CD14-positive monocyte (primary cell): ENCODE measurements at regions not wholly inside any gene's neighbourhood (a gene's known extent, or its start where the extent isn't known, plus 50 kb on each side); places are given as distances from the start of the nearest gene placed in this dataset.

Source experiments
- DNase-seq, 3 donors: peaks; one replicate each; pipeline ENCODE4 v3.0.0-alpha.2; 2011 to 2022
- H2AFZ ChIP-seq: 2 replicates; pipeline ENCODE4 v1.6.0; 2012; ENCODE audit warnings: mild to moderate bottlenecking, low read depth, low read length, inconsistent platforms; ENCODE audit not compliant: insufficient read depth, poor library complexity, severe bottlenecking
- H3K27ac ChIP-seq, 2 donors: 1 replicate in 1 of 2; 2 replicates in 1 of 2; pipeline ENCODE4 v1.5.1; 2012 to 2013; ENCODE audit warnings: low read length in 2 of 2, control low read depth in 1 of 2, inconsistent platforms in 1 of 2, low read depth in 1 of 2, mild to moderate bottlenecking in 1 of 2
- H3K27me3 ChIP-seq, 2 donors: one replicate each; pipeline versions ENCODE4 v1.6.0 to v1.6.1; 2011 to 2013; ENCODE audit warnings: low read length in 2 of 2; ENCODE audit not compliant: control insufficient read depth in 2 of 2, insufficient read depth in 2 of 2
- H3K36me3 ChIP-seq, 2 donors: replicated peaks in 1 of 2; 1 replicate in 1 of 2; 2 replicates in 1 of 2; pipeline versions ENCODE4 v1.5.1 to v1.6.1; 2012 to 2013; ENCODE audit warnings: low read length in 2 of 2, control low read depth in 1 of 2, inconsistent platforms in 1 of 2, mild to moderate bottlenecking in 1 of 2; ENCODE audit not compliant: insufficient read depth in 2 of 2, control insufficient read depth in 1 of 2
- H3K4me1 ChIP-seq, 2 donors: 1 replicate in 1 of 2; 2 replicates in 1 of 2; pipeline versions ENCODE4 v1.5.1 to v1.6.1; 2012 to 2013; ENCODE audit warnings: low read length in 2 of 2, control low read depth in 1 of 2, inconsistent platforms in 1 of 2, mild to moderate bottlenecking in 1 of 2, moderate library complexity in 1 of 2; ENCODE audit not compliant: insufficient read depth in 2 of 2, control insufficient read depth in 1 of 2
- H3K4me2 ChIP-seq: replicated peaks from 2 replicates; pipeline ENCODE3; 2012; ENCODE audit warnings: low read length, moderate library complexity, mild to moderate bottlenecking; ENCODE audit not compliant: poor library complexity, severe bottlenecking; ENCODE audit errors: extremely low read depth
- H3K4me3 ChIP-seq, 3 experiments: fragments of 200-600 bp in 1 of 3; sonication (generic) in 1 of 3; replicated peaks in 1 of 3; 1 replicate in 2 of 3; 2 replicates in 1 of 3; pipeline ENCODE4 v1.5.1; 2011 to 2013; ENCODE audit warnings: low read length in 3 of 3, mild to moderate bottlenecking in 3 of 3, control low read depth in 2 of 3, low read depth in 2 of 3, inconsistent platforms in 1 of 3, moderate library complexity in 1 of 3
- H3K79me2 ChIP-seq: 2 replicates; pipeline ENCODE4 v1.6.0; 2012; ENCODE audit warnings: mild to moderate bottlenecking, control low read depth, inconsistent platforms, low read length, moderate library complexity; ENCODE audit not compliant: insufficient read depth
- H3K9ac ChIP-seq: 2 replicates; pipeline ENCODE4 v1.6.0; 2017; ENCODE audit warnings: low read length, mild to moderate bottlenecking; ENCODE audit not compliant: insufficient read depth, poor library complexity, severe bottlenecking
- H3K9me3 ChIP-seq, 2 donors: replicated peaks in 1 of 2; 1 replicate in 1 of 2; 2 replicates in 1 of 2; pipeline versions ENCODE4 v1.5.1 to v1.6.1; 2012 to 2013; ENCODE audit warnings: low read length in 2 of 2, control low read depth in 1 of 2; ENCODE audit not compliant: control insufficient read depth in 1 of 2, insufficient read depth in 1 of 2
- H4K20me1 ChIP-seq: 2 replicates; pipeline ENCODE4 v1.6.0; 2012; ENCODE audit warnings: mild to moderate bottlenecking, low read length, control low read depth, moderate library complexity; ENCODE audit not compliant: insufficient read depth
- H3K27ac Mint-ChIP-seq, 7 donors: one replicate each; pipeline ENCODE4 v1.8.0; 2020; ENCODE audit warnings: mild to moderate bottlenecking in 7 of 7, mixed read lengths in 7 of 7, moderate library complexity in 6 of 7, inconsistent platforms in 2 of 7
- H3K27me3 Mint-ChIP-seq, 3 donors: one replicate each; pipeline ENCODE4 v1.8.0; 2021 to 2022; ENCODE audit warnings: low read depth in 3 of 3, mild to moderate bottlenecking in 3 of 3, mixed read lengths in 3 of 3, moderate library complexity in 3 of 3, inconsistent platforms in 1 of 3
- H3K36me3 Mint-ChIP-seq, 2 donors: one replicate each; pipeline ENCODE4 v1.8.0; 2020; ENCODE audit warnings: mixed read lengths in 2 of 2, inconsistent platforms in 1 of 2, mild to moderate bottlenecking in 1 of 2
- H3K4me1 Mint-ChIP-seq: one replicate; pipeline ENCODE4 v1.8.0; 2020; ENCODE audit warnings: mild to moderate bottlenecking, mixed read lengths
- H3K4me3 Mint-ChIP-seq, 2 donors: one replicate each; pipeline ENCODE4 v1.8.0; 2020; ENCODE audit warnings: mild to moderate bottlenecking in 2 of 2, mixed read lengths in 2 of 2, moderate library complexity in 1 of 2
- H3K9me3 Mint-ChIP-seq, 7 donors: one replicate each; pipeline ENCODE4 v1.8.0; 2020 to 2022; ENCODE audit warnings: mixed read lengths in 7 of 7, mild to moderate bottlenecking in 6 of 7, moderate library complexity in 6 of 7, inconsistent platforms in 2 of 7
- WGBS: methylation state at CpG from one replicate; pipeline ENCODE4 v1.1.5; 2013; ENCODE audit warnings: missing lambda C conversion rate; ENCODE audit not compliant: insufficient coverage; 5-methylcytosine and 5-hydroxymethylcytosine counted together
- intact Hi-C, 2 donors: fragments of 100-400 bp; cut with micrococcal nuclease; formaldehyde crosslinking; loops; one replicate each; pipeline versions ENCODE4 v1.15.0 to v1.15.1; 2023
- TF ChIP-seq, protein P1 (sequence below): fragments of 200-600 bp; IDR thresholded peaks from one replicate; pipeline ENCODE4 v1.8.0; 2022; ENCODE audit warnings: antibody characterized with exemption, mild to moderate bottlenecking

DNA sequence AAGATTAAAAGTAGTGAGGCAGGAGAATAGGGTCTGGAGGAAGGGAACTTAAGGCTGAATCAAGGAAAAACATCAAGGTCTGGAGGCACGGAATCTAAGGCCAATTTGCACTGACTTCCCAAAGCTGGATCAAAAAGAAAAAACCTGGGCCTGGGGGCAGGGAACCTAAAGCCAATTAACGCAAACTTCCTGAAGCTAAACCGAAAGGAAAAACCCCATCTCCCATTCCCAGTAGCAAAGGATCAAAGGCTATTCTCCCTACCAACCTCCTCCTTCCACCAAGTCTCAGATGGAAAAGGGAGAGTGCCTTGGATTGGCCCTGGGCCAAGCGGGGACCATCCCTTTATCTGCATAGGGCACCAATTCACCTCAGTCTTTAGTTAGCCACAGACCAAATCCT, 384.2 kb downstream of the GRIN2B start:
- Mint-ChIP-seq H3K27ac (no peak overlapping the region), H3K27me3 (peaks cover 0 to 1% (median 0%) of the 10 kb centered on the region in 3 donors), H3K4me1 (no peaks in the 10 kb centered on the region), H3K36me3 (no peaks in the 10 kb centered on the region), H3K9me3 (peaks cover 0 to 2% (median 1%) of the 10 kb centered on the region in 7 donors), H3K4me3 (no peak overlapping the region)
- Histone ChIP-seq H3K4me1 (no peaks in the 10 kb centered on the region), H3K9ac (no peak overlapping the region), H3K27me3 (no peaks in the 10 kb centered on the region), H3K27ac (no peak overlapping the region), H3K4me3 (no peak overlapping the region), H3K36me3 (no peaks in the 10 kb centered on the region), H4K20me1 (no peaks in the 10 kb centered on the region), H2AFZ (no peak overlapping the region), H3K4me2 (no peak overlapping the region), H3K9me3 (no peaks in the 10 kb centered on the region), H3K79me2 (no peaks in the 10 kb centered on the region)
- intact Hi-C loops = no loop called here
- 100% methylated on average over 3 of the region's 4 CpGs for WGBS
- TF ChIP-seq, protein P1, sequence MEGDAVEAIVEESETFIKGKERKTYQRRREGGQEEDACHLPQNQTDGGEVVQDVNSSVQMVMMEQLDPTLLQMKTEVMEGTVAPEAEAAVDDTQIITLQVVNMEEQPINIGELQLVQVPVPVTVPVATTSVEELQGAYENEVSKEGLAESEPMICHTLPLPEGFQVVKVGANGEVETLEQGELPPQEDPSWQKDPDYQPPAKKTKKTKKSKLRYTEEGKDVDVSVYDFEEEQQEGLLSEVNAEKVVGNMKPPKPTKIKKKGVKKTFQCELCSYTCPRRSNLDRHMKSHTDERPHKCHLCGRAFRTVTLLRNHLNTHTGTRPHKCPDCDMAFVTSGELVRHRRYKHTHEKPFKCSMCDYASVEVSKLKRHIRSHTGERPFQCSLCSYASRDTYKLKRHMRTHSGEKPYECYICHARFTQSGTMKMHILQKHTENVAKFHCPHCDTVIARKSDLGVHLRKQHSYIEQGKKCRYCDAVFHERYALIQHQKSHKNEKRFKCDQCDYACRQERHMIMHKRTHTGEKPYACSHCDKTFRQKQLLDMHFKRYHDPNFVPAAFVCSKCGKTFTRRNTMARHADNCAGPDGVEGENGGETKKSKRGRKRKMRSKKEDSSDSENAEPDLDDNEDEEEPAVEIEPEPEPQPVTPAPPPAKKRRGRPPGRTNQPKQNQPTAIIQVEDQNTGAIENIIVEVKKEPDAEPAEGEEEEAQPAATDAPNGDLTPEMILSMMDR = no peak
- no peak for DNase-seq

DNA sequence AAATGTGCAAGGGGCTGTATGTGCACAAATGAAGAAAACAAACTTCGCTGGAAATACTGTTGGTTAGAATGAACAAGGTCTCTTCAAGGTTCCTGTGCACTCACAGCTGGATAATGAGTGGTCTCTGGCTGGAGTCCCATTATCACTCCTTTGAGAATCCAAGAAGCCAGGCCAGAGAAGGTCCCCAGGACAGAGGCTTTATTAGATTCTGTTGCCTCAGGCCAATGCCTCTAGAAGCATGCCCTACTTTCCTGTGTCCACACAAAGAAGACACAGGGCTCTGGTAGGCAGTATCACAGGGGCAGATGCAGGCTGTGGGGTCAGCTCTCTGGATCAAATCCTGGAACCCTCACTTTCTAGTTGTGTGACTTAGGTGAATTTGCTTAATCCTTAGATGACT, 384.7 kb downstream of the GRIN2B start:
- H3K4me2 ChIP-seq = no peak overlapping the region
- intact Hi-C loops = no loop called here
- TF ChIP-seq, protein P1 = no peak
- Mint-ChIP-seq H3K9me3 (peaks cover 0 to 2% (median 1%) of the 10 kb centered on the region in 7 donors), H3K4me3 (no peak overlapping the region), H3K36me3 (no peaks in the 10 kb centered on the region), H3K27ac (no peak overlapping the region), H3K27me3 (peaks cover 0 to 1% (median 0%) of the 10 kb centered on the region in 3 donors), H3K4me1 (no peaks in the 10 kb centered on the region)
- 100% methylated on average over 1 of the region's 1 CpG for WGBS
- no peaks in the 10 kb centered on the region for H3K36me3 ChIP-seq
- no peak overlapping the region for H2AFZ ChIP-seq
- H3K9ac ChIP-seq = no peak overlapping the region
- H3K79me2 ChIP-seq = no peaks in the 10 kb centered on the region
- no peak for DNase-seq
- no peaks in the 10 kb centered on the region for H3K27me3 ChIP-seq
- H4K20me1 ChIP-seq = no peaks in the 10 kb centered on the region
- H3K27ac ChIP-seq = no peak overlapping the region
- H3K9me3 ChIP-seq = no peaks in the 10 kb centered on the region
- no peaks in the 10 kb centered on the region for H3K4me1 ChIP-seq
- H3K4me3 ChIP-seq = no peak overlapping the region
